Ramos (cell line): ENCODE measurements at regions not wholly inside any gene's neighbourhood (a gene's known extent, or its start where the extent isn't known, plus 50 kb on each side); places are given as distances from the start of the nearest gene placed in this dataset.

Experiments used
- in situ Hi-C: fragments of 300-500 bp; cut with MboI; formaldehyde crosslinking; loops from one replicate; pipeline ENCODE4 v1.14.3; 2022; ENCODE audit warnings: low sequenced_read_pairs; ENCODE audit not compliant: unreplicated experiment

- in situ Hi-C loops = no loop called here
Observed at GRCh38 chr5:74304536-74304935, 336.0 kb downstream of the ENC1 start.

- in situ Hi-C loops = no loop called here
Observed at GRCh38 chr5:74303578-74303977, 336.9 kb downstream of the ENC1 start.

GRCh38 chr5:74301576-74301975, 339.0 kb downstream of the ENC1 start:
- in situ Hi-C loops = no loop called here

GRCh38 chr5:74300808-74301389, 339.6 kb downstream of the ENC1 start:
- in situ Hi-C loops = no loop called here

- in situ Hi-C loops = no loop called here
Observed at GRCh38 chr5:74299833-74300232, 340.7 kb downstream of the ENC1 start.

- in situ Hi-C loops = no loop called here
Observed at GRCh38 chr5:74296685-74297408, 343.7 kb downstream of the ENC1 start.

- in situ Hi-C loops = no loop called here
Observed at GRCh38 chr5:74295676-74296075, 344.9 kb downstream of the ENC1 start.

- in situ Hi-C loops = no loop called here
Observed at GRCh38 chr5:74295141-74295540, 345.4 kb downstream of the ENC1 start.

- in situ Hi-C loops = no loop called here
Observed at GRCh38 chr5:74294231-74294705, 346.3 kb downstream of the ENC1 start.

- in situ Hi-C loops = no loop called here
Observed at GRCh38 chr5:74293182-74293581, 347.3 kb downstream of the ENC1 start.

GRCh38 chr5:74290634-74291241, 349.8 kb downstream of the ENC1 start:
- in situ Hi-C loops = no loop called here

GRCh38 chr5:74289691-74290090, 350.8 kb downstream of the ENC1 start:
- in situ Hi-C loops = no loop called here

GRCh38 chr5:74289238-74289637, 351.3 kb downstream of the ENC1 start:
- in situ Hi-C loops = no loop called here

- in situ Hi-C loops = no loop called here
Observed at GRCh38 chr5:74288448-74289108, 351.9 kb downstream of the ENC1 start.

GRCh38 chr5:74288038-74288437, 352.5 kb downstream of the ENC1 start:
- in situ Hi-C loops = no loop called here

GRCh38 chr5:74286734-74287695, 353.5 kb downstream of the ENC1 start:
- in situ Hi-C loops = no loop called here

- in situ Hi-C loops = no loop called here
Observed at GRCh38 chr5:74285675-74286280, 354.8 kb downstream of the ENC1 start.

GRCh38 chr5:74282490-74282889, 358.0 kb downstream of the ENC1 start:
- in situ Hi-C loops = no loop called here

GRCh38 chr5:74281166-74281565, 359.4 kb downstream of the ENC1 start:
- in situ Hi-C loops = no loop called here

- in situ Hi-C loops = no loop called here
Observed at GRCh38 chr5:74280306-74280705, 360.2 kb downstream of the ENC1 start.
